HCT116 (cell line): ENCODE measurements at regions not wholly inside any gene's neighbourhood (a gene's known extent, or its start where the extent isn't known, plus 50 kb on each side); places are given as distances from the start of the nearest gene placed in this dataset.

Experiments used
- ATAC-seq: fragments of 200-7000 bp; cut with Tn5 transposase; 2 replicates; pipeline ENCODE4 v1.9.1; 2020; ENCODE audit warnings: mild to moderate bottlenecking, moderate library complexity
- BruUV-seq: library from RNA; stranded (reverse); fragments of 400-500 nt; replicated peaks from 2 replicates; lab custom pipeline; 2021; lab: Mats Ljungman, UMichigan
- CTCF ChIA-PET: fragments of 300-600 bp; sonication (Branson Sonifier 250); formaldehyde crosslinking; loops from one replicate; lab custom pipeline; 2021; ENCODE audit warnings: antibody characterized with exemption; lab: Charles Lee
- POLR2A ChIA-PET: fragments of 300-600, 350-600 bp; sonication (Branson Sonifier 250); formaldehyde crosslinking; loops from one replicate; lab custom pipeline; 2021; ENCODE audit warnings: antibody characterized with exemption; lab: Charles Lee
- RAD21 ChIA-PET, 2 experiments: fragments of 300-600 bp; sonication (Branson Sonifier 250); formaldehyde crosslinking; loops; one replicate each; lab custom pipeline; 2023; ENCODE audit warnings: low total read pairs in 2 of 2; ENCODE audit not compliant: uncharacterized antibody in 2 of 2, unreplicated experiment in 2 of 2, low non-redundant PET in 1 of 2; lab: Charles Lee
- DNase-seq: peaks from one replicate; pipeline ENCODE4 v3.0.0-alpha.2; 2010; ENCODE audit warnings: low read depth, low spot score
- H2AFZ ChIP-seq: fragments of 200-600 bp; shearing (Covaris generic), sonication (generic); 2 replicates; pipeline ENCODE4 v1.6.1; 2017; ENCODE audit warnings: low read depth, mixed run types, mixed read lengths, antibody characterized with exemption, low read length; ENCODE audit not compliant: poor library complexity, severe bottlenecking
- H3K27ac ChIP-seq: 2 replicates; pipeline ENCODE4 v1.5.1; 2012; ENCODE audit warnings: low read depth, low read length
- H3K27me3 ChIP-seq: fragments of 200-600 bp; sonication (generic); 2 replicates; pipeline ENCODE4 v1.6.1; 2016; ENCODE audit warnings: mixed run types, low read length, mixed read lengths; ENCODE audit not compliant: insufficient read depth
- H3K36me3 ChIP-seq, 2 experiments: fragments of 200-500 bp in 1 of 2; fragments of 200-600 bp in 1 of 2; sonication (Bioruptor generic) in 1 of 2; sonication (generic) in 1 of 2; 2 replicates each; pipeline versions ENCODE4 v1.5.1 to v1.6.1; 2014 to 2016; ENCODE audit warnings: low read length in 2 of 2, inconsistent platforms in 1 of 2, mixed read lengths in 1 of 2, mixed run types in 1 of 2; ENCODE audit not compliant: insufficient read depth in 2 of 2, control insufficient read depth in 1 of 2
- H3K4me1 ChIP-seq, 2 experiments: fragments of 200-600 bp in 1 of 2; sonication (generic) in 1 of 2; 2 replicates each; pipeline versions ENCODE4 v1.5.1 to v1.6.1; 2012 to 2017; ENCODE audit warnings: low read length in 2 of 2, inconsistent platforms in 1 of 2, mild to moderate bottlenecking in 1 of 2, mixed read lengths in 1 of 2, mixed run types in 1 of 2, moderate library complexity in 1 of 2; ENCODE audit not compliant: insufficient read depth in 2 of 2, control insufficient read depth in 1 of 2
- H3K4me2 ChIP-seq: fragments of 200-600 bp; sonication (generic); 2 replicates; pipeline ENCODE4 v1.6.1; 2017; ENCODE audit warnings: mixed run types, low read length, mixed read lengths
- H3K4me3 ChIP-seq, 2 experiments: fragments of 200-600 bp in 1 of 2; sonication (generic) in 1 of 2; replicated peaks in 1 of 2; 2 replicates each; pipeline ENCODE4 v1.5.1; 2011 to 2016; ENCODE audit warnings: low read length in 2 of 2, control low read depth in 1 of 2, low read depth in 1 of 2, mild to moderate bottlenecking in 1 of 2, mixed read lengths in 1 of 2, mixed run types in 1 of 2
- H3K79me2 ChIP-seq: fragments of 200-600 bp; sonication (generic); 2 replicates; pipeline ENCODE4 v1.6.1; 2017; ENCODE audit warnings: mild to moderate bottlenecking, mixed run types, low read length, moderate library complexity, mixed read lengths; ENCODE audit not compliant: insufficient read depth
- H3K9ac ChIP-seq: fragments of 200-600 bp; sonication (generic); 2 replicates; pipeline ENCODE4 v1.6.1; 2016; ENCODE audit warnings: low read length, mixed read lengths
- H3K9me2 ChIP-seq: fragments of 200-600 bp; sonication (generic), shearing (Covaris generic); 2 replicates; pipeline ENCODE4 v1.6.1; 2017; ENCODE audit warnings: mixed run types, mild to moderate bottlenecking, moderate library complexity; ENCODE audit not compliant: insufficient read depth
- H3K9me3 ChIP-seq, 2 experiments: fragments of 200-500 bp in 1 of 2; fragments of 200-600 bp in 1 of 2; sonication (Bioruptor generic) in 1 of 2; sonication (generic) in 1 of 2; 2 replicates each; pipeline ENCODE4 v1.6.1; 2014 to 2017; ENCODE audit warnings: low read length in 2 of 2, mixed read lengths in 2 of 2, inconsistent platforms in 1 of 2, low read depth in 1 of 2, mild to moderate bottlenecking in 1 of 2, mixed run types in 1 of 2, moderate library complexity in 1 of 2; ENCODE audit not compliant: control insufficient read depth in 1 of 2, insufficient read depth in 1 of 2
- H4K20me1 ChIP-seq: fragments of 200-600 bp; sonication (generic), shearing (Covaris generic); 2 replicates; pipeline ENCODE4 v1.6.1; 2017; ENCODE audit warnings: mixed run types, mild to moderate bottlenecking, moderate library complexity; ENCODE audit not compliant: insufficient read depth
- ATF3 ChIP-seq: IDR thresholded peaks from 2 replicates; pipeline ENCODE4 v1.6.1; 2012
- CBX3 ChIP-seq: IDR thresholded peaks from 2 replicates; pipeline ENCODE4 v1.6.1; 2012; ENCODE audit warnings: low read depth
- CEBPB ChIP-seq: IDR thresholded peaks from 2 replicates; pipeline ENCODE4 v1.6.1; 2012; ENCODE audit warnings: low read depth
- CTCF ChIP-seq, 3 experiments: fragments of 200-600 bp in 1 of 3; sonication (generic) in 1 of 3; IDR thresholded peaks in 2 of 3; conservative IDR thresholded peaks in 1 of 3; 2 replicates each; pipeline ENCODE4 v1.5.1; 2012 to 2017; ENCODE audit warnings: low read depth in 2 of 3, low read length in 2 of 3, antibody characterized with exemption in 1 of 3, borderline replicate concordance in 1 of 3, control low read depth in 1 of 3, mild to moderate bottlenecking in 1 of 3, mixed read lengths in 1 of 3, mixed run types in 1 of 3, moderate library complexity in 1 of 3; ENCODE audit not compliant: insufficient read depth in 1 of 3
- ELF1 ChIP-seq: IDR thresholded peaks from 2 replicates; pipeline ENCODE4 v1.6.1; 2012; ENCODE audit warnings: low read depth, borderline replicate concordance
- MAX ChIP-seq: IDR thresholded peaks from 2 replicates; pipeline ENCODE4 v1.6.1; 2012
- POLR2A ChIP-seq: IDR thresholded peaks from 2 replicates; pipeline ENCODE4 v1.7.0; 2011; ENCODE audit warnings: borderline replicate concordance; ENCODE audit not compliant: insufficient read depth, insufficient read length; ENCODE audit errors: extremely low read depth
- POLR2AphosphoS5 ChIP-seq: IDR thresholded peaks from 2 replicates; pipeline ENCODE4 v1.6.1; 2011; ENCODE audit warnings: mild to moderate bottlenecking, low read depth, low read length, moderate library complexity
- RAD21 ChIP-seq: IDR thresholded peaks from 2 replicates; pipeline ENCODE4 v1.6.1; 2012; ENCODE audit warnings: low read depth, mild to moderate bottlenecking
- ZBTB33 ChIP-seq: IDR thresholded peaks from 2 replicates; pipeline ENCODE4 v1.6.1; 2011; ENCODE audit warnings: mild to moderate bottlenecking, low read length, moderate library complexity; ENCODE audit not compliant: insufficient replicate concordance; ENCODE audit errors: extremely low read depth
- ZNF274 ChIP-seq: fragments of 200-500 bp; sonication (Bioruptor generic); IDR thresholded peaks from 2 replicates; pipeline ENCODE4 v1.6.1; 2014; ENCODE audit warnings: mild to moderate bottlenecking, low read depth, low read length, inconsistent platforms
- intact Hi-C: fragments of 100-400 bp; cut with micrococcal nuclease; formaldehyde crosslinking; loops from 2 replicates; pipeline ENCODE4 v1.10.0; 2022

- Histone ChIP-seq H3K27ac (no peak overlapping the region), H3K9ac (no peak overlapping the region)
- no peak; the same call in 1 of the 2 replicates for ATAC-seq
- TF ChIP-seq CTCF (IDR thresholded peaks at IDR 0.05 in 2 of 3, conservative IDR thresholded peaks at IDR 0.05 in 1 of 3; ENCODE audit: borderline replicate concordance in 1 of 3, insufficient read depth in 1 of 3, low read depth in 2 of 3, low read length in 2 of 3): peak in 1 of 3 experiments; percentile 41; a peak in 2 of 6 replicates
- no peak for TF ChIP-seq CBX3
- no peak for TF ChIP-seq ZNF274
- TF ChIP-seq, all 23 proteins: peak for 1
- RAD21 ChIA-PET: no interaction called here
- Histone ChIP-seq H3K9me2 (no peaks in the 10 kb centered on the region), H3K36me3 (no peaks in the 10 kb centered on the region), H3K4me3 (no peak overlapping the region), H4K20me1 (no peaks in the 10 kb centered on the region), H3K27me3 (no peaks in the 10 kb centered on the region), H3K4me1 (no peaks in the 10 kb centered on the region), H3K4me2 (no peak overlapping the region), H3K79me2 (no peaks in the 10 kb centered on the region), H3K9me3 (no peaks in the 10 kb centered on the region), H2AFZ (no peak overlapping the region)
- no peak for DNase-seq
- intact Hi-C loops: no loop called here
- CTCF ChIA-PET: no interaction called here
- POLR2A ChIA-PET: no interaction called here
- no TSS peak for BruUV-seq
Observed at GRCh38 chr17:70493277-70493874, 324.0 kb downstream of the KCNJ2 start.

GRCh38 chr17:70498631-70499030 lies 329.3 kb downstream of the KCNJ2 start:
- no peaks in the 10 kb centered on the region for H3K36me3 ChIP-seq
- H3K4me2 ChIP-seq: no peak overlapping the region
- POLR2A ChIA-PET: no interaction called here
- DNase-seq (no peak), ATAC-seq (no peak)
- CTCF ChIA-PET: no interaction called here
- H3K4me3 ChIP-seq: no peak overlapping the region
- RAD21 ChIA-PET: no interaction called here
- no peak overlapping the region for H3K27ac ChIP-seq
- no peaks in the 10 kb centered on the region for H3K79me2 ChIP-seq
- H3K9me3 ChIP-seq: no peaks in the 10 kb centered on the region
- no peaks in the 10 kb centered on the region for H4K20me1 ChIP-seq
- H3K4me1 ChIP-seq: no peaks in the 10 kb centered on the region
- H2AFZ ChIP-seq: no peak overlapping the region
- TF ChIP-seq POLR2A: no peak
- TF ChIP-seq MAX: no peak
- no peak for TF ChIP-seq ELF1
- no peak for TF ChIP-seq CTCF (IDR thresholded peaks at IDR 0.05 in 2 of 3, conservative IDR thresholded peaks at IDR 0.05 in 1 of 3; ENCODE audit: borderline replicate concordance in 1 of 3, insufficient read depth in 1 of 3, low read depth in 2 of 3, low read length in 2 of 3)
- no peak for TF ChIP-seq RAD21
- TF ChIP-seq ZBTB33: no peak
- TF ChIP-seq ATF3: no peak
- no peak for TF ChIP-seq POLR2AphosphoS5
- no peak for TF ChIP-seq CEBPB
- TF ChIP-seq CBX3: no peak
- TF ChIP-seq, all 23 proteins: peak for 0
- Histone ChIP-seq H3K9ac (no peak overlapping the region), H3K9me2 (no peaks in the 10 kb centered on the region), H3K27me3 (no peaks in the 10 kb centered on the region)
- intact Hi-C loops: no loop called here
- no TSS peak for BruUV-seq
